Ovary (tissue), 3 donors: ENCODE measurements at regions not wholly inside any gene's neighbourhood (a gene's known extent, or its start where the extent isn't known, plus 50 kb on each side); places are given as distances from the start of the nearest gene placed in this dataset.
"Not testable (repeated sequence)": the region's sequence is repeated elsewhere in the genome, so short reads cannot be mapped to it uniquely, and the experiment has no call there.

ENCODE experiments used
- POLR2A ChIP-seq: fragments of 450-650 bp; IDR thresholded peaks from one replicate; pipeline ENCODE4 v1.6.1; 2017; ENCODE audit warnings: antibody characterized with exemption, mild to moderate bottlenecking, moderate library complexity
- TF ChIP-seq, protein P1 (sequence below), 3 donors: fragments of 450-650 bp in 2 of 3; fragments of 200-600 bp in 1 of 3; IDR thresholded peaks; one replicate each; pipeline versions ENCODE4 v1.5.1 to v1.8.0; 2016 to 2022; ENCODE audit warnings: antibody characterized with exemption in 3 of 3, mild to moderate bottlenecking in 1 of 3
- donor health status: DM: no; HTN: no; CAD: no.

GRCh38 chr20:26260925-26261324 is 564.3 kb upstream of the ZNF337 start:
- TF ChIP-seq, protein P1, sequence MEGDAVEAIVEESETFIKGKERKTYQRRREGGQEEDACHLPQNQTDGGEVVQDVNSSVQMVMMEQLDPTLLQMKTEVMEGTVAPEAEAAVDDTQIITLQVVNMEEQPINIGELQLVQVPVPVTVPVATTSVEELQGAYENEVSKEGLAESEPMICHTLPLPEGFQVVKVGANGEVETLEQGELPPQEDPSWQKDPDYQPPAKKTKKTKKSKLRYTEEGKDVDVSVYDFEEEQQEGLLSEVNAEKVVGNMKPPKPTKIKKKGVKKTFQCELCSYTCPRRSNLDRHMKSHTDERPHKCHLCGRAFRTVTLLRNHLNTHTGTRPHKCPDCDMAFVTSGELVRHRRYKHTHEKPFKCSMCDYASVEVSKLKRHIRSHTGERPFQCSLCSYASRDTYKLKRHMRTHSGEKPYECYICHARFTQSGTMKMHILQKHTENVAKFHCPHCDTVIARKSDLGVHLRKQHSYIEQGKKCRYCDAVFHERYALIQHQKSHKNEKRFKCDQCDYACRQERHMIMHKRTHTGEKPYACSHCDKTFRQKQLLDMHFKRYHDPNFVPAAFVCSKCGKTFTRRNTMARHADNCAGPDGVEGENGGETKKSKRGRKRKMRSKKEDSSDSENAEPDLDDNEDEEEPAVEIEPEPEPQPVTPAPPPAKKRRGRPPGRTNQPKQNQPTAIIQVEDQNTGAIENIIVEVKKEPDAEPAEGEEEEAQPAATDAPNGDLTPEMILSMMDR (IDR thresholded peaks at IDR 0.05): not testable (repeated sequence)
- not testable (repeated sequence) for TF ChIP-seq POLR2A
